ENCODE measurements at regions not wholly inside any gene's neighbourhood (a gene's known extent, or its start where the extent isn't known, plus 50 kb on each side); places are given as distances from the start of the nearest gene placed in this dataset.
"Not testable (repeated sequence)": the region's sequence is repeated elsewhere in the genome, so short reads cannot be mapped to it uniquely, and the experiment has no call there.

GRCh38 chr1:182229451-182229850 lies 162.1 kb downstream of the GLUL start:
- DNase-seq (ENCODE audit: low read depth in 2 of 2) = no peak

- no peak for DNase-seq (ENCODE audit: low read depth in 2 of 2)
These were observed 163.6 kb downstream of the GLUL start for GRCh38 chr1:182227864-182228547.

GRCh38 chr1:182226618-182227017 lies 165.0 kb downstream of the GLUL start:
- DNase-seq (ENCODE audit: low read depth in 2 of 2) = no peak

GRCh38 chr1:182225755-182226154 lies 164.2 kb upstream of the ZNF648 start:
- DNase-seq (ENCODE audit: low read depth in 2 of 2) = not testable (repeated sequence)

- not testable (repeated sequence) for DNase-seq (ENCODE audit: low read depth in 2 of 2)
These were observed 160.5 kb upstream of the ZNF648 start for GRCh38 chr1:182221990-182222389.

- not testable (repeated sequence) for DNase-seq (ENCODE audit: low read depth in 2 of 2)
These were observed 159.9 kb upstream of the ZNF648 start for GRCh38 chr1:182221367-182221766.

- no peak for DNase-seq (ENCODE audit: low read depth in 2 of 2)
These were observed 156.5 kb upstream of the ZNF648 start for GRCh38 chr1:182217967-182218366.

GRCh38 chr1:182217071-182217470 lies 155.6 kb upstream of the ZNF648 start:
- no peak for DNase-seq (ENCODE audit: low read depth in 2 of 2)

- no peak for DNase-seq (ENCODE audit: low read depth in 2 of 2)
These were observed 154.3 kb upstream of the ZNF648 start for GRCh38 chr1:182215764-182216163.

- no peak for DNase-seq (ENCODE audit: low read depth in 2 of 2)
These were observed 151.7 kb upstream of the ZNF648 start for GRCh38 chr1:182213163-182213562.

GRCh38 chr1:182211386-182211785 lies 149.9 kb upstream of the ZNF648 start:
- no peak for DNase-seq (ENCODE audit: low read depth in 2 of 2)

- DNase-seq (ENCODE audit: low read depth in 2 of 2) = no peak
These were observed 148.9 kb upstream of the ZNF648 start for GRCh38 chr1:182210417-182210816.

GRCh38 chr1:182207300-182207699 lies 145.8 kb upstream of the ZNF648 start:
- no peak for DNase-seq (ENCODE audit: low read depth in 2 of 2)

- DNase-seq (ENCODE audit: low read depth in 2 of 2) = no peak
These were observed 145.2 kb upstream of the ZNF648 start for GRCh38 chr1:182206626-182207239.

- no peak for DNase-seq (ENCODE audit: low read depth in 2 of 2)
These were observed 144.0 kb upstream of the ZNF648 start for GRCh38 chr1:182205351-182206022.

GRCh38 chr1:182203191-182203875 lies 141.8 kb upstream of the ZNF648 start:
- no peak for DNase-seq (ENCODE audit: low read depth in 2 of 2)

GRCh38 chr1:182201490-182201889 lies 140.0 kb upstream of the ZNF648 start:
- DNase-seq (ENCODE audit: low read depth in 2 of 2) = not testable (repeated sequence)

GRCh38 chr1:182200025-182200812 lies 138.7 kb upstream of the ZNF648 start:
- DNase-seq (ENCODE audit: low read depth in 2 of 2) = no peak

GRCh38 chr1:182198006-182198605 lies 136.6 kb upstream of the ZNF648 start:
- DNase-seq (ENCODE audit: low read depth in 2 of 2) = no peak

GRCh38 chr1:182196897-182197870 lies 135.7 kb upstream of the ZNF648 start:
- DNase-seq (ENCODE audit: low read depth in 2 of 2) = no peak
